ENCODE measurements at regions not wholly inside any gene's neighbourhood (a gene's known extent, or its start where the extent isn't known, plus 50 kb on each side); places are given as distances from the start of the nearest gene placed in this dataset.

DNA sequence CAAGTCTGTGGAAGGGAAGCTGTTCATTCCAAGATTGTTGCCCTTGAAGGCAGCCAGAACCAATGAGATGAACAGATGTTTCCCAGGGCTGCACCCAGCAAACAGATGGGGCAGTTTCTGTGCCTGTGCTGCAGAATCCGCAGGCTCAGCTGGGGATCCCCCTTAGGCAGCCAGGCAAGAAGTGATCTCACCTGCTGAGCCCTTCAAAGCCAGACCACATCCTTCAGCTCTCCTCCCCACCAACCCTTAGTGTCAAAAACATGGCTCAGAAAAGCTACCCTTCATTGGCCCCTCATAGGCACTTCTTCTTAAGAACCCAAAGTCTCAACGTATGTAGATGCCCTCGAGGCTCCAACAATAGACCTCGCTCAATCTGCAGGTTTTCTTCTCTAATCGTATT, 626.7 kb downstream of the CCDC171 start:
- Mint-ChIP-seq H3K27ac (no peak overlapping the region), H3K36me3 (no peaks in the 10 kb centered on the region), H3K27me3 (ENCODE audit: insufficient read depth, low read depth) (no peaks in the 10 kb centered on the region), H3K9me3 (no peaks in the 10 kb centered on the region), H3K4me1 (no peaks in the 10 kb centered on the region), H3K4me3 (no peak overlapping the region)
- TF ChIP-seq EZH2 (IDR thresholded peaks at IDR 0.05) = no peak
- TF ChIP-seq CTCF (IDR thresholded peaks at IDR 0.05) = no peak
- no peak for TF ChIP-seq EZH2phosphoT487 (IDR thresholded peaks at IDR 0.05)
- Histone ChIP-seq H3K9me3 (ENCODE audit: low read depth) (no peaks in the 10 kb centered on the region), H3F3A (ENCODE audit: low read depth) (no peaks in the 10 kb centered on the region), H4K20me1 (ENCODE audit: low read depth) (no peaks in the 10 kb centered on the region), H3K27ac (no peak overlapping the region), H3K4me1 (no peaks in the 10 kb centered on the region), H3K27me3 (no peaks in the 10 kb centered on the region), H3K4me3 (no peak overlapping the region), H3K79me2 (ENCODE audit: low read depth) (no peaks in the 10 kb centered on the region), H3K9ac (no peak overlapping the region), H3K36me3 (no peaks in the 10 kb centered on the region), H2AFZ (replicated peaks) (no peak overlapping the region), H3K4me2 (no peak overlapping the region)
- DNase-seq (ENCODE audit: low spot score) = no peak

- TF ChIP-seq CTCF (IDR thresholded peaks at IDR 0.05) = no peak
- no peak for TF ChIP-seq EZH2phosphoT487 (IDR thresholded peaks at IDR 0.05)
- TF ChIP-seq EZH2 (IDR thresholded peaks at IDR 0.05) = no peak
- H3K9me3 ChIP-seq (ENCODE audit: low read depth) = no peaks in the 10 kb centered on the region
- no peak overlapping the region for H3K27ac ChIP-seq
- H3K79me2 ChIP-seq (ENCODE audit: low read depth) = no peaks in the 10 kb centered on the region
- H4K20me1 ChIP-seq (ENCODE audit: low read depth) = no peaks in the 10 kb centered on the region
- no peaks in the 10 kb centered on the region for H3K4me1 ChIP-seq
- H3K4me2 ChIP-seq = no peak overlapping the region
- Mint-ChIP-seq H3K27ac (no peak overlapping the region), H3K36me3 (no peaks in the 10 kb centered on the region), H3K9me3 (no peaks in the 10 kb centered on the region), H3K4me1 (no peaks in the 10 kb centered on the region), H3K4me3 (no peak overlapping the region), H3K27me3 (ENCODE audit: insufficient read depth, low read depth) (no peaks in the 10 kb centered on the region)
- no peaks in the 10 kb centered on the region for H3K27me3 ChIP-seq
- H2AFZ ChIP-seq (replicated peaks) = no peak overlapping the region
- H3K9ac ChIP-seq = no peak overlapping the region
- no peaks in the 10 kb centered on the region for H3K36me3 ChIP-seq
- no peaks in the 10 kb centered on the region for H3F3A ChIP-seq (ENCODE audit: low read depth)
- H3K4me3 ChIP-seq = no peak overlapping the region
- no peak for DNase-seq (ENCODE audit: low spot score)
Measured at GRCh38 chr9:16180091-16180490, 627.2 kb downstream of the CCDC171 start.

DNA sequence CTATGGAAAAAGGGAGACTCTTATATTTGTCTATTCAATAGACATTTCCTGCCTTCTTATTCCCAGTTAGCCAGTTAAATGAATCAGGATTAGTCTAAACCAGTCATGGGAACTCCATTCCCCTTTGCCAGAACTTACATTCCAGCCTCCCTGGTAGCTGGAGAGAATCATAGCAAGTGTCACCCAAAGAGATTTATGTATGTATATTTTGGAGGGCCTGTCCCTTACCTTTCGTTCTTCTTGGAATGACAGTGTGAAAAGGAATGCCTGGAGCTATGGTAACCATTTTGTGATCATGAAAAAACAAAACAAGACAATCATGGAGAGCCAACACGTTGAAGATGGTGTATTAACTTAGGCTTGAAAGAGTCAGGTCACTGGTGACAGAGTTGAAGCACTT, 627.7 kb downstream of the CCDC171 start:
- H3K4me1 ChIP-seq = no peaks in the 10 kb centered on the region
- H2AFZ ChIP-seq (replicated peaks) = no peak overlapping the region
- Mint-ChIP-seq H3K4me1 (no peaks in the 10 kb centered on the region), H3K27ac (no peak overlapping the region), H3K9me3 (no peaks in the 10 kb centered on the region), H3K4me3 (no peak overlapping the region), H3K27me3 (ENCODE audit: insufficient read depth, low read depth) (no peaks in the 10 kb centered on the region), H3K36me3 (no peaks in the 10 kb centered on the region)
- H3K4me2 ChIP-seq = no peak overlapping the region
- no peak for TF ChIP-seq EZH2 (IDR thresholded peaks at IDR 0.05)
- no peak overlapping the region for H3K27ac ChIP-seq
- H3K27me3 ChIP-seq = no peaks in the 10 kb centered on the region
- H3K79me2 ChIP-seq (ENCODE audit: low read depth) = no peaks in the 10 kb centered on the region
- no peaks in the 10 kb centered on the region for H3K9me3 ChIP-seq (ENCODE audit: low read depth)
- no peaks in the 10 kb centered on the region for H3F3A ChIP-seq (ENCODE audit: low read depth)
- H3K9ac ChIP-seq = no peak overlapping the region
- no peaks in the 10 kb centered on the region for H3K36me3 ChIP-seq
- no peak for DNase-seq (ENCODE audit: low spot score)
- no peak overlapping the region for H3K4me3 ChIP-seq
- H4K20me1 ChIP-seq (ENCODE audit: low read depth) = no peaks in the 10 kb centered on the region

DNA sequence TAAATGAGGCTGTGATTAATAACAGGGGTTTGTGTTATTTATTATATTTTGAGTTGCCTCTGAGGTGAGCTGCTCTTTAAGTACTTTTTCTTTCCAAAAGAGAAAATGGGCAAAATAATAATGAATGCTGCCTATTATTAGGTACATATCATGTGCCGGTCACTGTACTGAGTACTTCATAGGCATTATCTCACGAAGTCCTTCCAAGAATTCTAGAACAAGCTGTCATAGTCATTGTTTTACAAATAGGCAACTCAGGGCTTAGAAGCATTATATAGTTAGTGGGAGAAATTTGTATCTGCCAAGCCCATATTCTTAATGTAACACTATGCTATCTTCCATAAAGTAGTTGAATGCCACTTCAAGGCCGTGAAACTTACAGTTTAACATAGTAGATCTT, 628.7 kb downstream of the CCDC171 start:
- no peak overlapping the region for H3K9ac ChIP-seq
- Mint-ChIP-seq H3K27ac (no peak overlapping the region), H3K27me3 (ENCODE audit: insufficient read depth, low read depth) (no peaks in the 10 kb centered on the region), H3K4me1 (no peaks in the 10 kb centered on the region), H3K9me3 (no peaks in the 10 kb centered on the region), H3K4me3 (no peak overlapping the region), H3K36me3 (no peaks in the 10 kb centered on the region)
- H3K79me2 ChIP-seq (ENCODE audit: low read depth) = no peaks in the 10 kb centered on the region
- no peaks in the 10 kb centered on the region for H4K20me1 ChIP-seq (ENCODE audit: low read depth)
- no peaks in the 10 kb centered on the region for H3K4me1 ChIP-seq
- no peak for DNase-seq (ENCODE audit: low spot score)
- H3K4me2 ChIP-seq = no peak overlapping the region
- no peaks in the 10 kb centered on the region for H3K9me3 ChIP-seq (ENCODE audit: low read depth)
- no peak overlapping the region for H3K4me3 ChIP-seq
- H2AFZ ChIP-seq (replicated peaks) = no peak overlapping the region
- no peaks in the 10 kb centered on the region for H3K36me3 ChIP-seq
- H3K27me3 ChIP-seq = no peaks in the 10 kb centered on the region
- no peaks in the 10 kb centered on the region for H3F3A ChIP-seq (ENCODE audit: low read depth)
- no peak for TF ChIP-seq EZH2phosphoT487 (IDR thresholded peaks at IDR 0.05)
- no peak for TF ChIP-seq EZH2 (IDR thresholded peaks at IDR 0.05)
- TF ChIP-seq CTCF (IDR thresholded peaks at IDR 0.05) = no peak
- no peak overlapping the region for H3K27ac ChIP-seq
